ACHN (cell line): ENCODE measurements at regions not wholly inside any gene's neighbourhood (a gene's known extent, or its start where the extent isn't known, plus 50 kb on each side); places are given as distances from the start of the nearest gene placed in this dataset.

Experiments
- DNase-seq: peaks from one replicate; pipeline ENCODE4 v3.0.0-alpha.2; 2015
- in situ Hi-C: cut with HindIII; loops from 2 replicates; pipeline ENCODE4 v1.10.0; 2017; ENCODE audit warnings: low sequenced_read_pairs, low pct_ligation_motif_present, low pct_unique_long_range_greater_than_20kb

DNA sequence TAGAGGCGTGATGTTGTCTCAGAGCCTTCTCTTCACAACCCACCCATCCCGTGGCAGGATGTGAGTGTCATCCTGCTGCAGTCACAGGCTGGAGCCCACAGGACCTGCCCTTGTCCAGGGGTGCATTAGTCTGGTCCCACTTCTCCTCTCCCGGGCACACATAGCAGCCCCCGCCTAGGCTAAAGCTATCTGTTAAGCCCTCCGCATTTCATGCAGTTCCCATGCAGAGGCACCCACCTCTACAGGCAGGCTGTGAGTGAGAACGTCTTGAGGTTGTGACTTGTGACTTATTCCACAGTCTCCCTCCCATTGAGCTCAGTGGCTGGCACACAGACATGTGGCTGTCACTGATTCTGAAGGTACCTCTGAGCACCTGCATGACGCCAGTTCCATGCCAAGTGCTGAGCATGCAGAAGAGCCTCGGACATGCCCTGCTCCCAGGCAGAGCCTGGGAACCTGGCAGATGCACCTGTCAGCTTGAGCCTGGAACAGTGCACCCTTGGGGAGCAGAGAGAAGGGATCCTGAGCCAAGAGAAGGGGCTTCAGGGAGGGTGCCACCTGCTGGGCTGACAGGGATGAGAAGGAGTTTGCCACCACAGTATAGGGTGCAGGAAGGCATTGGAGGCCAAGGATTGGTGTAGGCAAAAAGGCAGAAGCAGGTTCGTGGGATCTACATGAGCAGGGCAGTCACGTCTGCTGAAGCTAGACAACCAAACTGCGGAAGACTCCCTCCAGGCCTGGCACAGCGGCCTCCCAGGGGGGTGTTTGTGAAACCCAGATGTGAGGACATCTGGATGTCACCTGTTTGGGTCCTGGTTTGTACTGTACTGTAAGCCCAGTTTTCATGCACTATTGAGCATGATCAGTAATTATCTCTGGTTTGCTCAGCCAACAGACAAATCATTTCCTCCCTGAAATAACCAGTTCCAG lies 213.6 kb downstream of the GLI2 start:
- peak; percentile 63 for DNase-seq
- in situ Hi-C loops: no loop called here

DNA sequence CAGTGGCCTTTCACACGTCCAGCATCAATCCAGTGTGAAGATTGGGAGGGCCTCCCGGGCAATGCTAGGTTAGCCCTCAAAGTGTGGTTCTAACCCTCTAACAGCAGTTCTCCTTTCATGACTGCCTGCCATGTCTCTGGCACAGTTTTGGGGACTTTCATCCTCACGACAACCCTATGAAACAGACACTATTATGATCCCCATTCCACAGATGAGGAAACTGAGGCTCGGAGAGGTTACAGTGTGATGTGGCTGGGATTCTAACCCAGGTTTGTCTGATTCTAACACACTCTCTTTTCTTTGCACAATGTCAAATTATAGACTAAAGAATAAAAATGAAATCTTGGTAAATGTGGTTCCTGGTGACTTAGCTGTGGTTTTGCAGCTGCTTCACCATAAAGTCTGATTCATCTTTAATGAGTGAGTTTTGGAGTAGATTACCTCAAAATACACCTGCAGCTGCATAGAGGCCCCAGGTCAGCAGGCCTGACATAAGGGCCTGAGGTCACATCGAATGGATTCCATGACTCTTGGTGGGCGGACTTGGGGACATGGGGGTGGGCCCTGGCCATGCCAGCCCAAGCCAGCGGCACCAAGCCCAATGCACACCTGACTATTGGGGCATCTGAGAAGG lies 214.4 kb downstream of the GLI2 start:
- in situ Hi-C loops: no loop called here

DNA sequence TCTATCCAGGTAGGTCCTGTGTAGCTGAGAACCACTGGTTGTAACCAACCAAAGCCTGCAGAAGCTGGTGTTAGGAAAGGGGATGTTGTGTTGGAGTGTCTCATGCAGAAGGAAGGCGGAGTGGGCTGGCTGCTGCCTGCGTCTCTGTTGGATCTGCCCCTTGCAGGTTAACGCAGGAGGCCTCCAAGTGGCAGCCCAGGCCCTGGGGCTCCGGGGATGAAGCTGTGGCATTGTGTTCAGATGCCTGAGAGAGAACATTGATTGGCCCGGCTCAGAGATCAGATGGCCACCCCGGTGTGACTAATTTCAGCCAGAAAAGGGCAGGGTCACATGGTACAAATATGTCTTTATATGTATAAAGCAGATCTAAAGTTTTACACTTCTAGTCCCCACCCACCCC lies 216.0 kb downstream of the GLI2 start:
- no peak for DNase-seq
- in situ Hi-C loops: no loop called here

More for the DNA sequence above, 214.4 kb downstream of the GLI2 start:
- peak; percentile 17 for DNase-seq

DNA sequence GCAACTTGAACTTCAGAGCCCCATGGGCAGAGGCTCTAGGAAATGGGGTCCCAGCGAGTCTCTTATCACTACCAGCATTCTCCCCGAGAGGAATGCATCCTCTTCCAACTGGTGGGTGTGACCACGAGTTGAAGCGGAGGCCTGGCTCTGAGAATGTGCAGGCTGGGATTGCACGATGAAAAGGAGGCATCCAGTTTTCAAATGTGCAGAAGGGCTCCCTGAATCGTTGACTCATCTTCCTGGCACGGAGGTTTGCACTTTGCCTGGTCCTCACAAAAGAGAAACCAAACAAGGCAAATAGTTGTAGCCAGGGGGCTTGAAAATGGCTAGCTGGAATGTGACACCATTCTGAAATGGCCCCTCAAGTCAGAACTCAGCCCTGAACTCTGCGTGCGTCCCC lies 216.7 kb downstream of the GLI2 start:
- in situ Hi-C loops: no loop called here
- peak; percentile 29 for DNase-seq

DNA sequence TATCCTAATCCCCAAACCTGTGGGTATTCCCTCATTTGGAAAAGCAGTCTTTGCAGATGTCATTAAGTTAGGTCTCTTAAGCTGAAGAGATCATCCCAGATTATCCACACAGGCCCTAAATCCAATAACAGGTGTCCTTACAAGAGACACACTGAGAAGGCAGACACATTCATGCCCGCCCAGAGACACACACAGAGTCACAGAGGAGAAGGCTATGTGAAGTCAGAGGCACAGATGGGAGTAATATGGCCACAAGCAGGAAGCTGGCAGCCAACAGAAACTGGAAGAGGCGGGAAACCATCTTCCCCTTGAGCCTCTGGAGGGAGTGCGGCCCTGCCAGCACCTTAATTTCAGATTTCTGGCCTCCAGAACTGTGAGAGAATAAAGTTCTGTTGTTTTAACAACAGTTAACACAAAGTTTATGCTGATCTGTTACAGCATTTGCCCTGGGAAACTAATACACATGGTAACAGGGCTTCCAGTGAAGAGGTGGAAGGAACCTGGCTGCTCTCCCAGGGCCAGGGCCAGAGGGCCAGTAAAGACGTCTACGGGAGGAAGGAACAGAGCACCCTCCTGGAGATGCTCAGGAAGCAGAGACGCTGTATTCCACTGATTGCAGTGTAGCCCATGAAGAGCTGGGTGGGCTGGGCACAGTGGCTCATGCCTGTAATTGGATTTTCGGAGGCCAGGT lies 217.5 kb downstream of the GLI2 start:
- no peak for DNase-seq
- in situ Hi-C loops: no loop called here

DNA sequence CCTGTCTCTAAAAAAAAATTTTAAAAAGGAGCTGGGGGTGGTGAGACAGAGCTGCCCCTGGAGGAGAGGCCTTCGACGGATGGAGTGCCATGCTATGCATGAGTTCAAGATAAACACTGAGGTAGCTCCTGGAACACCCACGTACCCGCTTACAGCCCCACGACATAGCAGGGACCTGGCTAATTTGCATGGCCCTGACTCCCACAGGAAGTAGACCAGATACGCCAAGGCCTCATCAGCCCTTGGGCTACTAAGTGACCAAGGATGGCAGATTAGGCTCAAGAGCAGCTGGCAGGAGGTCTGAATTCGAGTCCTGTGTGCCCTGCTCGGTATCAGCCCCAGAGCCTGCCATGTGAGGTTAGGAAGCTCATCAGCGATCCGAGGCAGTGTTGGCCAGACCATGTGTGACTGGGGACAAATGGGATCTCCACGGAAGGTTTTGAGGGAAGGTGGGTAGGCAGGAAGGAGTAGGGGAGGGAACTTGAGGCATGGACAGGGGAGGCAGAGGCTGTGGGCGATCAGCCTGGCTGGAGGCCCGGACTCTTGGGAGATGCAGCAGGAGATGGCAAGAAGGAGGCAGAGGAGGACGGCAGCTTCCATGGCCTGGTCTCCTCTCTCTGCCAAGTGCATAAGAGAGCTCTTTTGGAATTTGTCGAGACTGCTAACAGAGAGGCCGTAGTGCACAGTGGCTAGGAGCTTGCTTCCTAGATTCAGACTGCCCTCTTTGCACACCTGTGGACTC lies 218.3 kb downstream of the GLI2 start:
- DNase-seq: no peak
- in situ Hi-C loops: no loop called here

DNA sequence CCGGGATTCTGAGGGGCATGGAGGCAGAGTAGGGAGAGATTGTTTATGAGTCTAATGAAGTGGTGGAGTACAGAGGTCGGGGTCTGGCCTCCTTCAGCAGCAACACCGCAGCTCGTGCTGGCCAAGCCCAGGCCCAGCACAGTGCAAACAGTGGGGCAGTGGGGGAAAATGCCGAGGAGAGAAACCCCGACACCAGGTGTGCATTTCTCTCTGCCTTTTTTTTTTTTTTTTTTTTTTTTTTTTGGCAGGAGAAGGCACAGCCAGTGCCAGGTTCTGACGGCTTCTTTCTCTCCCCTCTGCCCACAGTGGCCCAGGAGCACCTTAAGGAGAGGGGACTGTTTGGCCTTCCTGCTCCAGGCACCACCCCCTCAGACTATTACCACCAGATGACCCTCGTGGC lies 219.3 kb downstream of the GLI2 start:
- in situ Hi-C loops: no loop called here
- no peak for DNase-seq

DNA sequence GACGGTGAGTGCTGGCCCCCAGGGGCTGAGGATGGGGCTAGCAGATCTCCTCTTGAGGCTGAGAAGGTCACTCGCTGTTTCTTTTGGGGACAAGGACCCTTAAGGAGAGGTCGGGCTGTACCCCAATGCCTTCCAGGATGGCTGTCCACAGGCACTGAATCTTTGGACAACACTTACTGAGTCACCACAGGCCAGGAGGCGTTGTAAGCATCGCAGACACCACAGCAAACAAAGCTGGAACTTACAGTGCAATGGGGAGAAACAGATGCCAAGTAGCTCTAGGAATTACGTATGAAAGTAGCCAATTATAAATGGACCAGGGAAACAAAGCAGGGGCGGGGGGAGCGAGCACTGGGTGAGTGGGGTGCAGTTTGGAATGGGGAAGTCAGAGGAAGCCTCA lies 219.8 kb downstream of the GLI2 start:
- in situ Hi-C loops: no loop called here
- DNase-seq: no peak

DNA sequence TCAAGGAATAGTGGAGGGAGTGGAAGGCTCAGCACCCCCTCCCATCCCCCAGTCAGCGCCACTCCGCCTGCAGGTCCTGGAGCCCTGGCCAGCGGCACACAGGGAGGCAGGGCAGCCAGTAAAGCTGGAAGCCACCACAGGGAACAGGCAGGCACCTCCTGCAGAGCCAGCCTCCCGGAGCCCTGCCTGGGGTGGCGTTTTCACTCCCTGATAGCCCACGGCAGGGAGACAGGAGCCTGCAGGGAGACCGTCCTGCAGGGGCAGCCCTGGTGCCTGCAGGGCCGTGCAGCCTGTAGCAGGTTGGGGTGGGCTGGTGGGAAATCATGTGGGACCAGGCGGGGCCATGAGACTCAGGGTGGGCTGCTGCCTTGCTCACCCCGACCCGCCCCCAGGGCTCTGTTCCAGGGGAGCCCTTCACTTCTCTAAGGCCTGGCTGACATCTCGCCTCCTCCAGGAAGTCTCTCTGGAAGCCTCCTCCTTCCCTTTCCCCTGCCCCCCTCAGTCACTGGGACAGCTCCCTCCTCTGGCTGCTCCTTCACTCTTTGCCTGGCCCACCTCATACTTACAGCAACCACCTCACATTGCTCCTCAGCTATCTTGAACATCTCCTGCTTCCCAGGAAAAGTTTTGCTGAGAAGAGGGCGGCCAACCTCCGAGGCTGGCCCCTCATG lies 221.0 kb downstream of the GLI2 start:
- no peak for DNase-seq
- in situ Hi-C loops: no loop called here

DNA sequence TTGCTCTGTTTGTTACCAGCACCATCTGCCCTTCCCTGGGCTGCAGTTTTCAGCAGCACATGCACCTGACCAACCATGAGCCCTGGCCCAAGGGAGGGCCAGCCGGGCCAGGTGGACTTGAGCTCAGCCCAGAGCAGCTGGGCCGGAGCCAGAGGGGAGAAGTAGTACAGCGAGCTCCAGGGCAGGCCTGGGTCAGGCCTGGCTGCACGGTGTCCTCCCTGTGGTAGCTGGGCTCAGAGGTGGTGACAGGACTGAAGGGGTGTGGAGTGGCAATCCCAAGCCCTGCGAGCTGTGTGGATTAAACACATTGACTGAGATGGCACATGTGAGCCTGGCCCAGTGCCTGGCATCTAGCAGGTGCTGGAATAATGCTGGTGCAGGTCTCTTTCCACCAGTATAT lies 222.2 kb downstream of the GLI2 start:
- in situ Hi-C loops: no loop called here
- DNase-seq: no peak

DNA sequence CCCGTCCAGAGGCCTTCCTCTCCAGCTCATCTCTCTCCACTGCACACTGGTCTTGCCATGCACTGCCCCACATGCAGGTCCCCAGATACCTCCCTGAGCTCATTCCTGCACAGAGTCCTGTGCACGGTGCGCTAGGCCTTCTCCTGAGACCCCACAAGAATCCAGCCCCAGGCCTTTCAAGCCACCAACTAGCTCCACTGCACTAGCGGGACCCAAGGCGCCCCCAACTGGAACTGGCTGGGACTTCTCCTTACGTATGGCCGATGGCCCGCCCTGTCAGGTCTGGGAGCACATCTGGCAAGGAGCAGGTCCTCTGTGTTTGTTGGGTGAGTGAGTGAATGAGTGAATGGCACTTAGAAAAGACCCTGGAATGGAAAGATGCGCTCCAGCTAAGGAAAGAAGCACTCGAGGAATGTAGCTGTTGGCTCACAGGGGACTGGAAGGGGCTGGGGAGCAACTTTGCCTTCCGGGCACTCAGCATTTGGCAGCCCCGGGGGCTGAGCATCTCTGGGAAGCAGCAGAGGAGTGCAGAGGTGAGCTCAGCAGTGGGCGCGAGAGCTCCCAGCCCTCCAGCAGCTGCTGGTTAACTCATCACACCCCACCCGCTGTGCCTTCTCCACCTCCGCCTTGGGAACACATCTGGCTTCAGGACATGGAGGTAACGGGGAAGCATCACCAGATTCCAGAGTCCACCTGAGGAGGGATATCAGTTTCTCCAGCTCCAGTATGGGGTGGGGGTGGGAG lies 223.1 kb downstream of the GLI2 start:
- in situ Hi-C loops: no loop called here
- DNase-seq: peak; percentile 38

DNA sequence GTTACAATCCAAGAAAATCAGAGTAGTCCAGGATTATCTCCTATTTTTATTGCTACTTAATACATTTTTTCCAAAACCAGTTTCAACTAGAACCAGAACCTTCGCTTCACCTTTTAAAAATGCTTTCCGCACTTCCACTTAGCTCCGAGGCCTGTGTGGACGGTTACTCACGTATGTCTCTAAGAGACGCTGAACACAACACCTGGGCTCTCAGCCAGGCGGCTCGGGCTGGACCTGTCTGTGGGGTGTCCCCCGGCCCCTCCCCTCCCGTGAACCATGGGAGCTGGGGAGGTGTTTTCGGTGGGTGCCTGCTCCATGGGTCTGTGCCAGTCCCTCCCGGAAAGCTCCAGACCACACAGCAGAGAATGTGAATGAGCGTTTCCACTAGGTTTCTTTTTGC lies 223.8 kb downstream of the GLI2 start:
- DNase-seq: no peak
- in situ Hi-C loops: no loop called here

DNA sequence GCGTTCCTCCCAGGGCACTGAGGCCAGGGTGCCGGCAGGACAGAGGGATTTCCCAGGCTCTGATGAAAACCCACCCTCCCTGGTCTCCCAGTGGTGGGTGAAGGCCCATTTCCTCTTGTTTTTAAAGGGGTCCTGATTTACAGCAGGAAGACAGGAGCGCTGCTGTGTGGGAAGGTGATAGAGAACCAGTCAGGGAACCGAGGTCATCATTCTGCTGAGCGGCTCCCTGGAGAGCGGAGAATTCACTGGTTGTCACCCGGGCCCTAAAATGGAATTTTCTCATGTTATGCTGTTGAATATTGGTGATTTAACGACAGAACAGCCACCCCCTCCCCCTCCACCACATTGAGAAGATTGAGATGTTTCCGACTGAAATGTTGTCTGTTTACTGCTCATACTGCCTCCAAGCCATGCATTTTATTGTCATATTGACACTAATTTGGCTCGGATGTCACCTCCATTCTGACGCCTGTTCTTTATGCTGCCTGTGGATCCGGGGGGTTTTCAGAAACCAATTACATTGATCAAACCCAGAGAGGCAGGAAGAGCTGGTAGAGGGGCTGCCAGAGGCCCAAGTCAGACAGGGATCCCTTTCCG lies 225.2 kb downstream of the GLI2 start:
- in situ Hi-C loops: no loop called here
- no peak for DNase-seq

DNA sequence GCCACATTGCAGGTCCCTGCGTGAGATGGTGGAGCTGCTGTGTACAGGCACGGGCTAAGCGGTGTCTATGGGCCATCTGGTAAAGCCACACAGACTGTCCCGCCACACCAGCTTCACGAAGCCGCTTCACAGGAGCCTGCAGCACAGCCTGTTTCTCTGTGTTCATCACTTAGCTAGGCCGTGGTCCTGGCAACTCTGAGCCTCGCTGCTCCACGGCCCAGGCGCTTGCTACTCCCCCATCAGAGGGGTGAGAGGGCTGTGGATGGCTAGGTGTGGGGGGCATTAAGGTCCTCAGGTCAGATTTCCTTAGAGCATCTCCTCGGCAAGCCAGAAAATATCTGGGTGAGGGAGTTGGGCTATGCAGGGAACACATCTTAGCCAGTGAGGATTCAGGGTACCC lies 225.7 kb downstream of the GLI2 start:
- in situ Hi-C loops: no loop called here
- DNase-seq: no peak

DNA sequence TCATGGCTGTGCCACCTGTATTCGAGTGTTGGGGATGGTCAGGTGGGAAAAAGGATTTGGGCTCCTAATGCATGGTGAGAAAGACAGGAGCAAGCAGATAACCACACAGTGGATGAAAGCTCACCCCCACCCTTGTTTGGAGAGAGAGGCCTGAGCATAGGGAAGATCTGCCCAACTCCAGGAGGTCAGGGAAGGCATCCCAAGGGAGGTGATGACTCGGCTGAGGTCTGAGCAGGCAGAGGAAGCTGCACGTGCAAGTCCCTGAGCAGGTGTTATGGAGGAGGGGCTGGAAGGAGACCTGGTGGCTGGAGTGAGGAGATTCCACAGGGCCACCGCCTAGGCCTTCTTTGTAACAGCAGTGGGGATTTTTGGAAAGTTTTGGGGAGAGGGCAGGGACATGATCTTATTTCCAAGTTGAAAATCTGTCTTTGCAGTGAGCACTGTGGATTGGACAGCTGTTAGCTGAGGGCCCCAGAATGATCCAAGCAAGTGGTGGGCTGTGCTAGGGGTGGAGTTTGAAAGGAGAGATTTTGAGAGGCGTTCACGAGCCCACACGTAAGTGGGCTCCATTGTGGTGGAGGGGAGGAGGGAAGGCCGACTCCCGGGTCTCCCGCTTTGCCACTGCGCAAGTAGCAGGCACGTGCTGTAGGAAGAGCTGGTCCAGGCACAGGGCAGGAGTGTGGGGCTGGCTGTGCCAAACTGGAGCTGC lies 228.5 kb downstream of the GLI2 start:
- in situ Hi-C loops: no loop called here
- DNase-seq: peak; percentile 42

DNA sequence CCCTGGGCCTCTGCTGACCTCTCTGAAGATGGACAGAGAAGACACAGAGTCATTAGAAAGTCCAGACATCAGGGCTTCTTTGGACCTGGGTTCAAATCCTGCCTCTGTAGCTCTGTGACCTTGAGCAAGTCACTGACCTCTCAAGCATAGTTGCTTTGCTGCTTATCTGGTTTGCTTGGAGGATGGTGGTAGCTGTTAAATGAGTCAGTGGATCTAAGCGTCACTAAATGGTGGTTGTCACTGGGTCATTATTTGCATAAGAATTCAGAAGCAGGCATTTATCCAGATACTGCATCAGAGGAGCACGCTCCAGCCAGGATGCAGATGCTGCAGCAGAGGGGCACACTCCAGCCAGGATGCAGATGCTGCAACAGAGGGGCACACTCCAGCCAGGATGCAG lies 229.2 kb downstream of the GLI2 start:
- no peak for DNase-seq
- in situ Hi-C loops: no loop called here
